HFFc6 (cell line): ENCODE measurements at regions not wholly inside any gene's neighbourhood (a gene's known extent, or its start where the extent isn't known, plus 50 kb on each side); places are given as distances from the start of the nearest gene placed in this dataset.
A peak's percentile ranks its signal among the peaks of the same experiment; 100 is the strongest.

Experiments used
- DNase-seq: peaks from one replicate; pipeline ENCODE4 v3.0.0-alpha.2; 2018
- H3K27ac Mint-ChIP-seq: 2 replicates; pipeline ENCODE4 v1.8.0; 2020; ENCODE audit warnings: mild to moderate bottlenecking, mixed read lengths
- H3K27me3 Mint-ChIP-seq: 2 replicates; pipeline ENCODE4 v1.8.0; 2021; ENCODE audit warnings: mild to moderate bottlenecking, moderate library complexity, mixed read lengths; ENCODE audit not compliant: insufficient read depth
- H3K36me3 Mint-ChIP-seq: 2 replicates; pipeline ENCODE4 v1.8.0; 2021; ENCODE audit warnings: low read depth, mixed read lengths
- H3K4me1 Mint-ChIP-seq: 2 replicates; pipeline ENCODE4 v1.8.0; 2020; ENCODE audit warnings: low read depth, mixed read lengths
- H3K4me3 Mint-ChIP-seq: 2 replicates; pipeline ENCODE4 v1.8.0; 2020; ENCODE audit warnings: mild to moderate bottlenecking, moderate library complexity, mixed read lengths
- H3K9me3 Mint-ChIP-seq: 2 replicates; pipeline ENCODE4 v1.8.0; 2020; ENCODE audit warnings: mild to moderate bottlenecking, mixed read lengths
- TF ChIP-seq, protein P1 (sequence below): fragments of 200-600 bp; sonication (generic); IDR thresholded peaks from 2 replicates; pipeline ENCODE4 v1.5.0; 2021; ENCODE audit warnings: antibody characterized with exemption, mild to moderate bottlenecking

- Mint-ChIP-seq H3K4me1 (peaks cover 26% of the 10 kb centered on the region), H3K27ac (no peak overlapping the region), H3K27me3 (peaks cover 5% of the 10 kb centered on the region), H3K9me3 (0 out of 2 replicates have a peak, but pooled peaks cover 5% of the 10 kb centered on the region), H3K4me3 (no peak overlapping the region), H3K36me3 (no peaks in the 10 kb centered on the region)
- TF ChIP-seq, protein P1, sequence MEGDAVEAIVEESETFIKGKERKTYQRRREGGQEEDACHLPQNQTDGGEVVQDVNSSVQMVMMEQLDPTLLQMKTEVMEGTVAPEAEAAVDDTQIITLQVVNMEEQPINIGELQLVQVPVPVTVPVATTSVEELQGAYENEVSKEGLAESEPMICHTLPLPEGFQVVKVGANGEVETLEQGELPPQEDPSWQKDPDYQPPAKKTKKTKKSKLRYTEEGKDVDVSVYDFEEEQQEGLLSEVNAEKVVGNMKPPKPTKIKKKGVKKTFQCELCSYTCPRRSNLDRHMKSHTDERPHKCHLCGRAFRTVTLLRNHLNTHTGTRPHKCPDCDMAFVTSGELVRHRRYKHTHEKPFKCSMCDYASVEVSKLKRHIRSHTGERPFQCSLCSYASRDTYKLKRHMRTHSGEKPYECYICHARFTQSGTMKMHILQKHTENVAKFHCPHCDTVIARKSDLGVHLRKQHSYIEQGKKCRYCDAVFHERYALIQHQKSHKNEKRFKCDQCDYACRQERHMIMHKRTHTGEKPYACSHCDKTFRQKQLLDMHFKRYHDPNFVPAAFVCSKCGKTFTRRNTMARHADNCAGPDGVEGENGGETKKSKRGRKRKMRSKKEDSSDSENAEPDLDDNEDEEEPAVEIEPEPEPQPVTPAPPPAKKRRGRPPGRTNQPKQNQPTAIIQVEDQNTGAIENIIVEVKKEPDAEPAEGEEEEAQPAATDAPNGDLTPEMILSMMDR: no peak
- DNase-seq: no peak
These were observed 254.8 kb upstream of the PITRM1 start for GRCh38 chr10:3427347-3427746.

DNA sequence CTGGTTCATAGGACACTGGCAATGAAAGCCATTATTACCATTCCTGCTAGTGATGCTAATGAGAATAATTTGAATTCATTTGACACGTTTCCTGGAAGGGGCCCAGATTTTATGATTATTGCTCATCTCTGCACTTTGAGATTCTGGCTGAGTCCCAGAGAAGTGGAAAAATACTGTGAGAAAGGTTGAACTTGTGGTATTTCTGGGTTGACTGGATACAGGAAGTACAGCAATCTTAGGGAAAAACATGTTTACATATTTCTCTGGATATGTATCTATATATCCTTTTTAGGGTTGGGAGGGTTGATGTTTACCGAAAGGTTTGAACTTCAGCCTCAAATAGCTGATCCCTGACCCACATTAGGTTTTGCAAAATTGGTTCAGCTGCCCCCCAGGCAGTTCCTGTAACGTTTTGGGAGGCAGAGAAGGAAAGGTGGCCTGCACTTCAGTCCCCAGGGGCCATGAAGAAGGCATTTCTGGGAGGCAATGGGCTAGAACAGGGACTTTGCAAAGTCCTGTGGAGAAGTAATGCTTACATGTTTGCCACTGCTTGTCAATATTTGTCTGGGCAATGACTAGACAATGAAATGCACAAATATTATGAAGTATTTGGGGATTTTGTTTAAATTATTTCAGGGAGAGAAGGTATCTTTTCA, 253.7 kb upstream of the PITRM1 start:
- peaks cover 26% of the 10 kb centered on the region for H3K4me1 Mint-ChIP-seq
- H3K36me3 Mint-ChIP-seq: no peaks in the 10 kb centered on the region
- peak overlapping the region; percentile 37 for H3K27ac Mint-ChIP-seq

GRCh38 chr10:3425716-3426115, 253.1 kb upstream of the PITRM1 start:
- DNase-seq: no peak
- Mint-ChIP-seq H3K4me3 (no peak overlapping the region), H3K9me3 (no peaks in the 10 kb centered on the region), H3K27ac (peak overlapping the region; percentile 2), H3K27me3 (peaks cover 5% of the 10 kb centered on the region), H3K4me1 (peaks cover 26% of the 10 kb centered on the region), H3K36me3 (no peaks in the 10 kb centered on the region)
- TF ChIP-seq, protein P1: no peak

More for the DNA sequence above, 253.7 kb upstream of the PITRM1 start:
- no peak overlapping the region for H3K4me3 Mint-ChIP-seq
- peak; percentile 50 for DNase-seq
- TF ChIP-seq, protein P1: no peak
- 0 out of 2 replicates have a peak, but pooled peaks cover 5% of the 10 kb centered on the region for H3K9me3 Mint-ChIP-seq
- H3K27me3 Mint-ChIP-seq: peaks cover 5% of the 10 kb centered on the region

DNA sequence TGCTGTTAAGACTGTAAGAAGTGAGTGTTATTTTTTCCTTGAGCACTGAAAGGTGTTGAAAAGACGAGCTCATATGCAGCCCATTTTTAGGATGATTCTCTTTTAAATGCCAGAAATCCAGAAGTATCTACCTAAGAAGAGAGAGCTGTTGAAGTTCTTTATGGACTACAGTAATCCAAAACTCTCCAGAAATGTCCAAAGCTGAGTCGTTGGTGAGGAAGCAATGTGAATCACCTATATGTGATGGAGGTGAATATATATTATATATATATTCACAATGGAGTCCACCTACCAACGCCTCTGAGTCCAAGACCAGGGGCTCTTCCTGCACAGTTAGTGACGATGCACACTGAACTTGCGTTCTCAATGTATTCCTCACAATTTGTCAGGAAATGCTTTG, 252.7 kb upstream of the PITRM1 start:
- no peak overlapping the region for H3K27ac Mint-ChIP-seq
- H3K36me3 Mint-ChIP-seq: no peaks in the 10 kb centered on the region
- TF ChIP-seq, protein P1: no peak
- no peak for DNase-seq
- peaks cover 26% of the 10 kb centered on the region for H3K4me1 Mint-ChIP-seq
- H3K4me3 Mint-ChIP-seq: no peak overlapping the region
- H3K9me3 Mint-ChIP-seq: no peaks in the 10 kb centered on the region
- H3K27me3 Mint-ChIP-seq: peaks cover 9% of the 10 kb centered on the region

GRCh38 chr10:3424111-3424851, 251.7 kb upstream of the PITRM1 start:
- H3K4me1 Mint-ChIP-seq: peaks cover 26% of the 10 kb centered on the region
- no peak for DNase-seq
- H3K27me3 Mint-ChIP-seq: peaks cover 9% of the 10 kb centered on the region
- TF ChIP-seq, protein P1: no peak
- H3K9me3 Mint-ChIP-seq: no peaks in the 10 kb centered on the region
- no peaks in the 10 kb centered on the region for H3K36me3 Mint-ChIP-seq
- H3K27ac Mint-ChIP-seq: no peak overlapping the region
- H3K4me3 Mint-ChIP-seq: no peak overlapping the region
